Spleen (tissue), 7 donors: ENCODE measurements at regions not wholly inside any gene's neighbourhood (a gene's known extent, or its start where the extent isn't known, plus 50 kb on each side); places are given as distances from the start of the nearest gene placed in this dataset.

Experiments used
- CTCF ChIP-seq, 11 experiments: fragments of 200-600 bp in 7 of 11; fragments of 450-650 bp in 4 of 11; sonication (generic) in 4 of 11; IDR thresholded peaks in 8 of 11; conservative IDR thresholded peaks in 3 of 11; 1 replicate in 7 of 11; 2 replicates in 4 of 11; pipeline versions ENCODE4 v1.4.0 to v1.8.0; 2016 to 2021; ENCODE audit warnings: antibody characterized with exemption in 11 of 11, inconsistent platforms in 4 of 11, mild to moderate bottlenecking in 1 of 11
- POLR2A ChIP-seq, 3 donors: fragments of 450-650 bp; IDR thresholded peaks; one replicate each; pipeline ENCODE4 v1.5.1; 2017; ENCODE audit warnings: antibody characterized with exemption in 3 of 3, mild to moderate bottlenecking in 1 of 3
- donor health status: DM: no; HTN: no; CAD: no; lungs with moderate emphysema.
- donor health status: DM: no; HTN: no; CAD: no.
- donor health status: DM: no; HTN: no; CAD: no.

GRCh38 chr10:118405928-118406327 lies 63.8 kb upstream of the FAM204A start:
- TF ChIP-seq CTCF (IDR thresholded peaks at IDR 0.05 in 8 of 11, conservative IDR thresholded peaks at IDR 0.05 in 3 of 11) = no peak
- TF ChIP-seq POLR2A (IDR thresholded peaks at IDR 0.05) = no peak
